Endodermal cell (in vitro differentiated cells): ENCODE measurements at regions not wholly inside any gene's neighbourhood (a gene's known extent, or its start where the extent isn't known, plus 50 kb on each side); places are given as distances from the start of the nearest gene placed in this dataset.

Experiments
- DNase-seq: peaks from one replicate; pipeline ENCODE4 v3.0.0-alpha.2; 2017
- H3K27ac ChIP-seq: 2 replicates; pipeline ENCODE4 v1.5.1; 2013; ENCODE audit warnings: mild to moderate bottlenecking, low read depth, low read length, moderate library complexity
- H3K27me3 ChIP-seq: 2 replicates; pipeline ENCODE4 v1.6.1; 2013; ENCODE audit warnings: mild to moderate bottlenecking, low read length, moderate library complexity; ENCODE audit not compliant: insufficient read depth, control insufficient read depth, poor library complexity, severe bottlenecking
- H3K36me3 ChIP-seq: 2 replicates; pipeline ENCODE4 v1.7.0; 2013; ENCODE audit warnings: mild to moderate bottlenecking, low read length, moderate library complexity; ENCODE audit not compliant: control insufficient read depth, insufficient read depth
- H3K4me1 ChIP-seq: one replicate; pipeline ENCODE4 v1.7.0; 2013; ENCODE audit warnings: low read length; ENCODE audit not compliant: control insufficient read depth, insufficient read depth
- H3K4me3 ChIP-seq: 2 replicates; pipeline ENCODE4 v1.5.1; 2013; ENCODE audit warnings: mild to moderate bottlenecking, low read length, moderate library complexity
- H3K9ac ChIP-seq: 2 replicates; pipeline ENCODE4 v1.6.1; 2013; ENCODE audit warnings: mild to moderate bottlenecking, low read length, moderate library complexity; ENCODE audit not compliant: poor library complexity, severe bottlenecking; ENCODE audit errors: extremely low read depth
- H3K9me3 ChIP-seq: 2 replicates; pipeline ENCODE4 v1.6.1; 2013; ENCODE audit warnings: mild to moderate bottlenecking, low read length, moderate library complexity; ENCODE audit not compliant: control insufficient read depth
- H3K27ac Mint-ChIP-seq: 2 replicates; pipeline ENCODE4 v1.8.0; 2020; ENCODE audit warnings: mixed read lengths
- H3K27me3 Mint-ChIP-seq: 2 replicates; pipeline ENCODE4 v1.8.0; 2021; ENCODE audit warnings: mild to moderate bottlenecking, mixed read lengths; ENCODE audit not compliant: insufficient read depth
- H3K36me3 Mint-ChIP-seq: 2 replicates; pipeline ENCODE4 v1.8.0; 2020; ENCODE audit warnings: low read depth, mixed read lengths
- H3K4me1 Mint-ChIP-seq: 2 replicates; pipeline ENCODE4 v1.8.0; 2020; ENCODE audit warnings: mixed read lengths
- H3K4me3 Mint-ChIP-seq: 2 replicates; pipeline ENCODE4 v1.8.0; 2020; ENCODE audit warnings: mild to moderate bottlenecking, moderate library complexity, mixed read lengths
- H3K9me3 Mint-ChIP-seq: 2 replicates; pipeline ENCODE4 v1.8.0; 2020; ENCODE audit warnings: mild to moderate bottlenecking, mixed read lengths
- WGBS, 2 experiments: methylation state at CpG; one replicate each; pipeline versions ENCODE4 v1.1.5 to v1.1.7; 2013; ENCODE audit warnings: missing lambda C conversion rate in 2 of 2, mixed read lengths in 1 of 2; ENCODE audit not compliant: insufficient coverage in 1 of 2, insufficient read length in 1 of 2; 5-methylcytosine and 5-hydroxymethylcytosine counted together
- TF ChIP-seq, protein P1 (sequence below): fragments of 200-600 bp; sonication (generic); conservative IDR thresholded peaks from 2 replicates; pipeline ENCODE4 v1.5.0; 2021; ENCODE audit warnings: antibody characterized with exemption, mild to moderate bottlenecking

- TF ChIP-seq, protein P1, sequence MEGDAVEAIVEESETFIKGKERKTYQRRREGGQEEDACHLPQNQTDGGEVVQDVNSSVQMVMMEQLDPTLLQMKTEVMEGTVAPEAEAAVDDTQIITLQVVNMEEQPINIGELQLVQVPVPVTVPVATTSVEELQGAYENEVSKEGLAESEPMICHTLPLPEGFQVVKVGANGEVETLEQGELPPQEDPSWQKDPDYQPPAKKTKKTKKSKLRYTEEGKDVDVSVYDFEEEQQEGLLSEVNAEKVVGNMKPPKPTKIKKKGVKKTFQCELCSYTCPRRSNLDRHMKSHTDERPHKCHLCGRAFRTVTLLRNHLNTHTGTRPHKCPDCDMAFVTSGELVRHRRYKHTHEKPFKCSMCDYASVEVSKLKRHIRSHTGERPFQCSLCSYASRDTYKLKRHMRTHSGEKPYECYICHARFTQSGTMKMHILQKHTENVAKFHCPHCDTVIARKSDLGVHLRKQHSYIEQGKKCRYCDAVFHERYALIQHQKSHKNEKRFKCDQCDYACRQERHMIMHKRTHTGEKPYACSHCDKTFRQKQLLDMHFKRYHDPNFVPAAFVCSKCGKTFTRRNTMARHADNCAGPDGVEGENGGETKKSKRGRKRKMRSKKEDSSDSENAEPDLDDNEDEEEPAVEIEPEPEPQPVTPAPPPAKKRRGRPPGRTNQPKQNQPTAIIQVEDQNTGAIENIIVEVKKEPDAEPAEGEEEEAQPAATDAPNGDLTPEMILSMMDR: no peak
- Histone ChIP-seq H3K36me3 (no peaks in the 10 kb centered on the region), H3K27ac (no peak overlapping the region), H3K9me3 (peaks cover 17% of the 10 kb centered on the region), H3K4me3 (no peak overlapping the region), H3K4me1 (peaks cover 11% of the 10 kb centered on the region), H3K9ac (no peak overlapping the region), H3K27me3 (peaks cover 68% of the 10 kb centered on the region)
- Mint-ChIP-seq H3K27ac (no peak overlapping the region), H3K27me3 (peaks cover 73% of the 10 kb centered on the region), H3K4me3 (no peak overlapping the region), H3K4me1 (peaks cover 39% of the 10 kb centered on the region), H3K36me3 (no peaks in the 10 kb centered on the region), H3K9me3 (peaks cover 10% of the 10 kb centered on the region)
- DNase-seq: peak; percentile 70
- WGBS, 2 experiments: 44 to 60% methylated on average over 2 of the region's 2 CpGs
Measured at GRCh38 chr13:46490129-46490528, 62.8 kb upstream of the LRCH1 start.

DNA sequence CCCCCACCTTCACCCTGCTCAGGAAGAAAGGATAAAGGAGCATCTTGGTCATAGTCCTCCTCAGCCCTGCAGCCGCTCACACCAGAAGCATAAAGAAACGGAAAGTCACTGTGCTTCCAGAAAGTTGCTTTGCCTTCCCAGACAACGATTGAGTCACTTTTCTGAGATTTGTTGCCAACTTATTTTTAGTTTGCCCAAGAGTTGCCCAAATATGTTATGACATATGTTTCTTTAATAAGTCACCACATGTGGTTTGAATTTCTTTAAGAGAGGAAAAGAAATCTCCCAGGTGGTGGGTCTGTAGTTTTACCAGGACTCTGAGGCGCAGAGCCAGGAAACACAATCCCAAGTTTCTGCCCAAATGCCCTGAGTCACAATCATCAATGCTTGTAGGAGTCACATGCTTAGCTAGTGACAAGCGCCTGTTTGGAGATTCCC is 63.4 kb upstream of the LRCH1 start:
- TF ChIP-seq, protein P1: no peak
- no peak overlapping the region for H3K4me3 Mint-ChIP-seq
- H3K27ac ChIP-seq: no peak overlapping the region
- peaks cover 77% of the 10 kb centered on the region for H3K27me3 Mint-ChIP-seq
- peaks cover 11% of the 10 kb centered on the region for H3K4me1 ChIP-seq
- no peak overlapping the region for H3K9ac ChIP-seq
- no peaks in the 10 kb centered on the region for H3K36me3 Mint-ChIP-seq
- no peak overlapping the region for H3K4me3 ChIP-seq
- WGBS, 2 experiments: 83 to 88% methylated on average over 3 to 5 of the region's 5 CpGs
- peaks cover 10% of the 10 kb centered on the region for H3K9me3 Mint-ChIP-seq
- peaks cover 33% of the 10 kb centered on the region for H3K4me1 Mint-ChIP-seq
- DNase-seq: no peak
- peaks cover 23% of the 10 kb centered on the region for H3K9me3 ChIP-seq
- no peaks in the 10 kb centered on the region for H3K36me3 ChIP-seq
- peaks cover 68% of the 10 kb centered on the region for H3K27me3 ChIP-seq
- peak overlapping the region; percentile 70 for H3K27ac Mint-ChIP-seq

GRCh38 chr13:46487748-46488147 is 65.2 kb upstream of the LRCH1 start:
- H3K9me3 ChIP-seq: peaks cover 41% of the 10 kb centered on the region
- H3K27me3 ChIP-seq: peaks cover 73% of the 10 kb centered on the region
- peaks cover 11% of the 10 kb centered on the region for H3K4me1 ChIP-seq
- no peak overlapping the region for H3K27ac ChIP-seq
- TF ChIP-seq, protein P1: no peak
- Mint-ChIP-seq H3K36me3 (no peaks in the 10 kb centered on the region), H3K27ac (no peak overlapping the region), H3K4me3 (no peak overlapping the region), H3K9me3 (peaks cover 10% of the 10 kb centered on the region), H3K27me3 (peaks cover 92% of the 10 kb centered on the region), H3K4me1 (peaks cover 28% of the 10 kb centered on the region)
- H3K9ac ChIP-seq: no peak overlapping the region
- no peak overlapping the region for H3K4me3 ChIP-seq
- no peaks in the 10 kb centered on the region for H3K36me3 ChIP-seq
- 83 to 100% methylated on average over 1 of the region's 1 CpG for WGBS, 2 experiments
- no peak for DNase-seq
